Thoracic aorta (tissue), 2 donors: ENCODE measurements at regions not wholly inside any gene's neighbourhood (a gene's known extent, or its start where the extent isn't known, plus 50 kb on each side); places are given as distances from the start of the nearest gene placed in this dataset.

Source experiments
- ATAC-seq: fragments of 150-250 bp; one replicate; pipeline ENCODE4 v1.8.0; 2017; ENCODE audit warnings: low read depth; ENCODE audit not compliant: insufficient number of reproducible peaks, low FRiP score
- DNase-seq: peaks from one replicate; pipeline ENCODE4 v3.0.0-alpha.2; 2020; ENCODE audit warnings: low spot score
- H3K27ac ChIP-seq, 2 donors: fragments of 200-600 bp; sonication (generic); 1 replicate in 1 of 2; 2 replicates in 1 of 2; pipeline ENCODE4 v1.5.1; 2016; ENCODE audit warnings: mild to moderate bottlenecking in 2 of 2, moderate library complexity in 2 of 2
- H3K27me3 ChIP-seq: fragments of 200-600 bp; sonication (generic); replicated peaks from 2 replicates; pipeline ENCODE4 v1.6.0; 2016; ENCODE audit warnings: mild to moderate bottlenecking; ENCODE audit not compliant: insufficient read depth
- H3K36me3 ChIP-seq: fragments of 200-600 bp; sonication (generic); one replicate; pipeline ENCODE4 v1.5.1; 2016
- H3K4me1 ChIP-seq, 2 donors: fragments of 200-600 bp; sonication (generic); 1 replicate in 1 of 2; 2 replicates in 1 of 2; pipeline versions ENCODE4 v1.5.1 to v1.6.0; 2016; ENCODE audit warnings: low read depth in 2 of 2, mild to moderate bottlenecking in 1 of 2; ENCODE audit not compliant: control insufficient read depth in 1 of 2
- H3K4me3 ChIP-seq: fragments of 200-600 bp; sonication (generic); 2 replicates; pipeline ENCODE4 v1.5.1; 2016; ENCODE audit warnings: mild to moderate bottlenecking
- H3K9me3 ChIP-seq: fragments of 200-600 bp; sonication (generic); 2 replicates; pipeline ENCODE4 v1.5.1; 2016
- CTCF ChIP-seq: fragments of 200-600 bp; sonication (generic); IDR thresholded peaks from one replicate; pipeline ENCODE4 v1.5.1; 2019; ENCODE audit warnings: antibody characterized with exemption

- no peak for TF ChIP-seq CTCF
- Histone ChIP-seq H3K9me3 (no peaks in the 10 kb centered on the region), H3K27me3 (no peaks in the 10 kb centered on the region), H3K4me3 (no peak overlapping the region), H3K27ac (no peak overlapping the region), H3K4me1 (no peaks in the 10 kb centered on the region), H3K36me3 (no peaks in the 10 kb centered on the region)
- DNase-seq (no peak), ATAC-seq (no peak)
Measured at GRCh38 chr9:119509291-119509905, 140.2 kb upstream of the BRINP1 start.

- Histone ChIP-seq H3K4me1 (no peaks in the 10 kb centered on the region), H3K27me3 (no peaks in the 10 kb centered on the region), H3K9me3 (no peaks in the 10 kb centered on the region), H3K36me3 (no peaks in the 10 kb centered on the region), H3K4me3 (no peak overlapping the region), H3K27ac (no peak overlapping the region)
- ATAC-seq: no peak
- no peak for TF ChIP-seq CTCF
- no peak for DNase-seq
Measured at GRCh38 chr9:119501374-119501773, 132.1 kb upstream of the BRINP1 start.

GRCh38 chr9:119500072-119500771 lies 131.0 kb upstream of the BRINP1 start:
- ATAC-seq (no peak), DNase-seq (no peak)
- no peaks in the 10 kb centered on the region for H3K9me3 ChIP-seq
- no peaks in the 10 kb centered on the region for H3K27me3 ChIP-seq
- no peak for TF ChIP-seq CTCF
- H3K4me3 ChIP-seq: no peak overlapping the region
- no peak overlapping the region for H3K27ac ChIP-seq
- H3K4me1 ChIP-seq: no peaks in the 10 kb centered on the region
- no peaks in the 10 kb centered on the region for H3K36me3 ChIP-seq

- no peak overlapping the region for H3K4me3 ChIP-seq
- no peak for TF ChIP-seq CTCF
- no peaks in the 10 kb centered on the region for H3K9me3 ChIP-seq
- no peaks in the 10 kb centered on the region for H3K27me3 ChIP-seq
- no peak for ATAC-seq
- H3K4me1 ChIP-seq: no peaks in the 10 kb centered on the region
- DNase-seq: no peak
- H3K36me3 ChIP-seq: no peaks in the 10 kb centered on the region
- H3K27ac ChIP-seq: no peak overlapping the region
Measured at GRCh38 chr9:119487118-119487827, 118.0 kb upstream of the BRINP1 start.

- Histone ChIP-seq H3K27me3 (no peaks in the 10 kb centered on the region), H3K9me3 (no peaks in the 10 kb centered on the region), H3K4me3 (no peak overlapping the region), H3K27ac (no peak overlapping the region), H3K36me3 (no peaks in the 10 kb centered on the region), H3K4me1 (no peaks in the 10 kb centered on the region)
- DNase-seq (no peak), ATAC-seq (no peak)
- no peak for TF ChIP-seq CTCF
Measured at GRCh38 chr9:119483153-119483552, 113.9 kb upstream of the BRINP1 start.
